NCI-H1930 (cell line): ENCODE measurements at regions not wholly inside any gene's neighbourhood (a gene's known extent, or its start where the extent isn't known, plus 50 kb on each side); places are given as distances from the start of the nearest gene placed in this dataset.

Experiments
- DNase-seq, 2 experiments: peaks; one replicate each; lab custom pipeline; 2025; lab: John Stamatoyannopoulos, UW

- DNase-seq: no peak
Observed at GRCh38 chr15:31828594-31828993, 201.7 kb upstream of the CHRNA7 start.

DNA sequence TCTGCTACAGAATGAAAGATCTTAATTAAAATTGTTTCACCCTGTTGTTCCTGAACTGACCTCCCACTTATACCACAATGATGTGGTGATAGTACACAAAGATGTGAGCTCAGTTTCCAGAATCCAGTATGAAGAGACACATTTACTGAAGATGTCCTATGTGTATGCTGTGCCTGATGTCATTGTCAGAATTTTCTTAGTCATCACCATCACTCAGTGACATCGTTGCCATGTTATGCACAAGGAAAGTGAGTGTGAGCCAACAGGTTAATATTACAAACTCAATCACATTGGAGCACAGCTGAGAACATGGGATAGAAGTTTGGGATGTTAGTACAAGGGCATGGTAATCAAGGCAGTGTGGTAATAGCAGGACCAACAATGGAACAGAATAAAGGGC is 199.7 kb upstream of the CHRNA7 start:
- DNase-seq: no peak

DNA sequence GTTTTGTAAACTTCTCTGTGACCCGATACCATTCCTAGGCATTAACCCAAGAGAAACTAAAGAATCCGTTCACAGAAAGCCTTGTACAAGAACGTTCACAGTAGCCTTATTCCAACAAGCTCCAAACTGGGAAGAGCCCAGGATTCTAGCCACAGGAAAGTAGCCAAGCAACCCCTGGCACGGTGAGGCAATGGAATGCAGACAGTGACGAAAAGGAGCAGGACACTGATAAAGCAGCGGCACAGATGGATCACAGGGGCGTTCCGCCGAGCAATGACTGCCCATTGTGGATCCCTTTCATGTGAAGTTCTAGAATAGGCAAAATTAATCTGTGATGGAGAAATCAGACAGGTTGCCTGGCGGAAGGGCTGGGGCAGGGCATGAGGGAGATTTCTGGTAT is 198.7 kb upstream of the CHRNA7 start:
- DNase-seq: no peak

DNA sequence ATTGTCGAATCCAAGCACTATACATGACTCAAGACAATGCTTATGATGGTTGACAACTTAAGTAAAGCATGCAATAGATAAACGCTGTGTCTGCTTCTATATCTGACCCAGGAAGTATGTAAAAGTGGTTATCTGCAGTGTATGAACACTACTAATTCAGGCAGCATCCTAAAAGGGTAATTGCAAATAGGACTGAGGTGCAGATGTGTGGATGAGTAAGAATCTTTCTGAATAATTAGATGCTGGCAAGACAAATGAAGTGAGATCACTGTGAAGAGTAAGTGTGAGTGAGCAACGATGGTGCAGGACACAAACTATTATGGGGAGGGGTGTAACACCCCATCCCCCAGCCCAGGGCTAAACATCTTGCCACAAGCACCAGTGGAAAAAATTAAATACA is 195.7 kb upstream of the CHRNA7 start:
- DNase-seq: no peak

GRCh38 chr15:31839388-31839787 is 190.9 kb upstream of the CHRNA7 start:
- DNase-seq: no peak

DNA sequence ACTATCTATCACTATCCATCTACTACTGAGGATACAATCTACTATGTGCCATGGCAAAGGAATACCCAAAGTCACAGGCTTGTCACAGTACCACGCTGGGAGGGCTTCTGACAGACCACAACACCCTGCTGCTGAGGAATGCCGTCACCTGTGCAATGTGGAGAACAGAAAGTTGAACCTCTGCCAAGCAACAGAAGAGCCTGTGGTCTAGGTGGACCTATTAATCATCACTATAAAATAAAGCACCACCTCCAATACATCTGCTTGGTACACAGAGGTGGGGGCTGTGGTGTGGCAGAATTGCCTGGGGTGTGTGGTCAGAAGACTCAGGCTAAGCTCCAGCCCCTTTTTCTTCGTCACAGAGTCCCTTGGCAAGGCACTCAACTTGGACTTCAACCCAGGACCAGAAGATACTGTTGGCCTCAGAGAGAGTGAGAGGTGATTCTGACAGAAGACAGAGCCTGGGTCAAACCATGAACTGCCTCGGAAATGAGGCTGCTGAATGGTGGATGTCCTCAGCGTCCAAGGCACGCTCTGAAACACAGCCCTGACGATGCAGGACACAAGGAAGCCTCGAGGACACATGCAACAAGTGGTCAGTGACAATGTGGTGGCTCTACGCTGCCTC is 189.4 kb upstream of the CHRNA7 start:
- DNase-seq: no peak

- no peak for DNase-seq
Observed at GRCh38 chr15:31842532-31843195, 187.7 kb upstream of the CHRNA7 start.

DNA sequence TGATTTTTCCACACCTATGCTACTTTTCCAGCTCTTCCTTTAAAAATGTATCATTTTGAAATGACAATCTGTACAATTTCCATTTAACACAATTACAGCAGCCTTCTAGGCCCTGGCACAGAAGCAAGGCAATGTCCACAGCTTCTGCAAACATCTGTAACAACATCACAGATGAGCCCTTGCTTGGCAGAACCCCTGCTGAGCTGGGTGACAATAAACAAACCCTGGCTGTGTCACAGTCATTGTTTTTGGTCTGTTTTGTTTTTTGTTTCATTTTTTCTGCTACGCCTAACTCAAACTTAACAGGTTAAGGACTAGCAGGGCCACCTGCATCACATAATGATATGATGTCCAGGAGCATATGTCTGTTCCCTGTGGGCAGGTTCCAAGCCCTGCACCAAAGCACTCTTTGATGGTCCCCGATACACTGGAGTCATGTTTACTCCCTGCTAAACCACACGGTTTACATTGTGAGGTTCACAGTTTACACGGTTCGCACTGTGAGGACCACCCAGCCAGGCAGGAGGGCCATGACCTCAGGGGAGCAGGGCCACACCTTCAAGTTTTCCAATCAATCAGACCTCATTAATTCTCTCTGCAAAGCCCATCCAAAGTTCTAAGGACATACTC is 186.8 kb upstream of the CHRNA7 start:
- DNase-seq: no peak

DNA sequence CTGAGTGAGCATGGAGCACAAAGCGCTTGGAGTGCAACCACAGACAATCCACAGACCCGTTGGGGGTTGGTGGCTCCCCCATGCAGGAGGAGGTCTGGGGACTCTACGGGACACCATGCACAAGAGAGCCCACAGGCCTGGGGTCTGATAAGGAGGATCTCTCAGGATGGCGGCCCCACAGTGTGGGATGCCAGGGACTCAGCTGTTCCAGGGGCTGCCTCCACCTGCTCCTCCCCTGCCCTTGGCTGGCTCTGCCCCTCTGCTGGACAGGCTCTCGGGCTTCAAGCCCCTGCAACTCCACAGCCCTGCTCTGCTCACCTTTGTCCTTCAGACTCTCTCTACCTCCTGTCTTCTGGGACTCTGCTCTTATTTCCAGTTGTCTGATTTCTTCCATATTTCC is 184.5 kb upstream of the CHRNA7 start:
- no peak for DNase-seq

DNA sequence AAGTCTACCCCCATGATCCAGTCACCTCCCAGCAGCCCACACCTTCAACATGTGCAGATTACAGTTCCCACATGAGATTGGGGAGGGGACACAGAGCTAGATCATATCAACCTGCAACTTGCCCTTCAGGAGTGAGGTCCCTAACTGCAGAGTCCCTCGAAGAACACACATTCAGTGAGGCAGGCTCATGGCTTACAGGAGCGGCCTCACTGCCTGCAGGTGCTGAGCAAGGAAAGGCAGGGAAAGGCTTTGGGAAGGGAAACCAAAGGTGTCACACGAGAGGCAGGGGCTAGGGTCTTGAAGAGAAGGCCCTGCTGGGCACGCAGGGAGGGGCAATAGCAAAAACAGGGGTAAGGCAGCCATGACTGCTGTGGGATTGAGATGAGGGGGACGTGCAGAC is 182.4 kb upstream of the CHRNA7 start:
- DNase-seq: no peak

GRCh38 chr15:31848621-31849020 is 181.7 kb upstream of the CHRNA7 start:
- DNase-seq: no peak

- DNase-seq: no peak
Observed at GRCh38 chr15:31852933-31853799, 177.1 kb upstream of the CHRNA7 start.

DNA sequence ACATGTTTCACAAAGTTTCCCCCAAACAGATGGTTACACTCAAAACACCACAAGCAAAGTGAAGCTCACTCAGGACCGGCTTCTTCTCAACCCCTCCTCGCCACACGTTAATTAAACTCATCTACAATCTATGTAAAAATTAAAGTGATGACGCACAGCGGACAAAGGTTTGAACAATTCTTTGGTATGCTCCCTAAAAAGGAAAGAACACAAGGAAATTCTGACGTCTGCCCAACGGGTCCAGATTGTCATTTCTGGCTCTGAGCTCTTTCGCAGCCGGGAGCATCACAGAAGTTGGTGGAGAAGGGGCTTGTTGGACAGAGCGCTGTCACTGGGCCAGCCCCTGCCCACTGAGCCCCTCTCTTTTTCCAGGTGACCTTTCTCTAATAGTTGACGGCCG is 173.7 kb upstream of the CHRNA7 start:
- no peak for DNase-seq

GRCh38 chr15:31857194-31857593 is 173.1 kb upstream of the CHRNA7 start:
- no peak for DNase-seq

- no peak for DNase-seq
Observed at GRCh38 chr15:31858026-31858425, 172.3 kb upstream of the CHRNA7 start.

DNA sequence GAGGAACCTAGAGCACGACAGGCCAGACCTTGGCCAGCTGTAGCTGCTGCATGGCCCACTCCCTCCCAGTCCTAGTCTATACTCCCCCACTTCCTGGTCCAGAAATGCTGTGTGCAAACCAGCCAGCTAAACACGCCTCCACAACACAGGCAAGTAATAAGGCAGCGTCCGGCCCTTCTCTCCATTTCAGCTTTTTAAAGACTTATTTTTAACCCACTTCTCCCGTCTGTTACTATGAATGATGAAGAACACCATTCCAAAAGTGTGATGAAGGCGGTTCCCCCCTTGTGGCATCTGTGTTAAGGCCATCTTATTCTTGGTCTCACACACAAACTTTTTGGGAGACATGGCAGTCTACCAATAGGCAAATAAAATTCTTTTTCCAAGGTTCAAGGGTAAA is 164.1 kb upstream of the CHRNA7 start:
- DNase-seq: no peak

GRCh38 chr15:31867536-31868442 is 162.5 kb upstream of the CHRNA7 start:
- peak in 1 of 2 experiments; percentile 58 for DNase-seq

GRCh38 chr15:31869686-31870307 is 160.5 kb upstream of the CHRNA7 start:
- no peak for DNase-seq

- peak; percentile 63 to 82 for DNase-seq
Observed at GRCh38 chr15:31870328-31871165, 159.8 kb upstream of the CHRNA7 start, which contains the start of gene OTUD7A. TSS of gene OTUD7A (minus strand) at chr15:31870673.
